Mucosa of rectum (tissue), 2 donors: ENCODE measurements at regions not wholly inside any gene's neighbourhood (a gene's known extent, or its start where the extent isn't known, plus 50 kb on each side); places are given as distances from the start of the nearest gene placed in this dataset.

ENCODE experiments used
- H3K27ac ChIP-seq, 2 donors: one replicate each; pipeline ENCODE4 v1.7.0; 2013; ENCODE audit warnings: inconsistent platforms in 2 of 2, low read depth in 2 of 2, low read length in 2 of 2
- H3K27me3 ChIP-seq, 2 donors: one replicate each; pipeline ENCODE4 v1.7.0; 2013; ENCODE audit warnings: low read length in 2 of 2; ENCODE audit not compliant: control insufficient read depth in 2 of 2, insufficient read depth in 2 of 2
- H3K36me3 ChIP-seq, 2 donors: one replicate each; pipeline ENCODE4 v1.7.0; 2013; ENCODE audit warnings: low read length in 2 of 2; ENCODE audit not compliant: control insufficient read depth in 2 of 2, insufficient read depth in 2 of 2
- H3K4me1 ChIP-seq, 2 donors: one replicate each; pipeline ENCODE4 v1.7.0; 2013; ENCODE audit warnings: low read length in 2 of 2, mild to moderate bottlenecking in 1 of 2; ENCODE audit not compliant: control insufficient read depth in 2 of 2, insufficient read depth in 2 of 2
- H3K4me3 ChIP-seq, 2 donors: one replicate each; pipeline ENCODE4 v1.7.0; 2013; ENCODE audit warnings: low read length in 2 of 2
- H3K9ac ChIP-seq, 2 donors: one replicate each; pipeline ENCODE4 v1.7.0; 2013; ENCODE audit warnings: low read length in 2 of 2, low read depth in 1 of 2, mild to moderate bottlenecking in 1 of 2
- H3K9me3 ChIP-seq, 2 donors: one replicate each; pipeline ENCODE4 v1.7.0; 2013; ENCODE audit warnings: low read length in 2 of 2; ENCODE audit not compliant: control insufficient read depth in 2 of 2
- donor health status: healthy.
- donor health status: Normal muscosa, but diverticular disease.

- Histone ChIP-seq H3K4me3 (no peak overlapping the region), H3K36me3 (no peaks in the 10 kb centered on the region), H3K9me3 (peaks cover 0 to 3% of the 10 kb centered on the region in 2 donors), H3K27me3 (no peaks in the 10 kb centered on the region), H3K9ac (no peak overlapping the region), H3K27ac (no peak overlapping the region), H3K4me1 (no peaks in the 10 kb centered on the region)
These were observed 648.3 kb upstream of the CFAP20DC start for GRCh38 chr3:59698091-59698490.

GRCh38 chr3:59696783-59697182 is 647.0 kb upstream of the CFAP20DC start:
- H3K27me3 ChIP-seq = no peaks in the 10 kb centered on the region
- no peaks in the 10 kb centered on the region for H3K4me1 ChIP-seq
- no peak overlapping the region for H3K4me3 ChIP-seq
- no peak overlapping the region for H3K27ac ChIP-seq
- H3K9me3 ChIP-seq = peaks cover 0 to 3% of the 10 kb centered on the region in 2 donors
- H3K9ac ChIP-seq = no peak overlapping the region
- H3K36me3 ChIP-seq = no peaks in the 10 kb centered on the region

GRCh38 chr3:59695860-59696259 is 646.0 kb upstream of the CFAP20DC start:
- Histone ChIP-seq H3K9ac (no peak overlapping the region), H3K36me3 (no peaks in the 10 kb centered on the region), H3K27me3 (no peaks in the 10 kb centered on the region), H3K4me1 (no peaks in the 10 kb centered on the region), H3K9me3 (peaks cover 0 to 3% of the 10 kb centered on the region in 2 donors), H3K27ac (no peak overlapping the region), H3K4me3 (no peak overlapping the region)

- Histone ChIP-seq H3K27ac (no peak overlapping the region), H3K4me1 (no peaks in the 10 kb centered on the region), H3K9me3 (peaks cover 0 to 3% of the 10 kb centered on the region in 2 donors)
These were observed 642.3 kb upstream of the CFAP20DC start for GRCh38 chr3:59692117-59692516.

DNA sequence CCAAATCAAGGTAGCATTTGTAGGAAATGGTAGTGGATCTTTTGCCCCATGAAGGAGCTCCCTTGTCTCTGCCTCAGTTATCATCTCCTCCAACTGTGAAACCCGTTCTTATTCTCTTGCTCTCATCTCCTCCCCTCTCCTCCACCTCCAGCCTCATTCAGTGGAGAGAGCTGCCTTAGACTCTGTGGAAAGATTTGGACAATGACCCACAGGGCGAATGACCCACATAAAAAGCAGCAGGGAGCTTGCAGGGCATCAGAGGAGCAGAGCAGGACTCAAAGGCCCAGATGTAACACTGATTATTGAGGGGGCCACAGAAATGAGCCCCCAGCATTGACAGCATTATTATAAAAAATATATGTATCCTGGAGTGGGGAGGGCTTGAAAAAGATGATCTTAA is 641.1 kb upstream of the CFAP20DC start:
- no peaks in the 10 kb centered on the region for H3K9me3 ChIP-seq
- H3K27me3 ChIP-seq = no peaks in the 10 kb centered on the region
- H3K4me3 ChIP-seq = no peak overlapping the region
- H3K27ac ChIP-seq = no peak overlapping the region
- H3K36me3 ChIP-seq = no peaks in the 10 kb centered on the region
- H3K9ac ChIP-seq = no peak overlapping the region
- no peaks in the 10 kb centered on the region for H3K4me1 ChIP-seq

More at GRCh38 chr3:59692117-59692516, 642.3 kb upstream of the CFAP20DC start:
- Histone ChIP-seq H3K27me3 (no peaks in the 10 kb centered on the region), H3K4me3 (no peak overlapping the region), H3K9ac (no peak overlapping the region), H3K36me3 (no peaks in the 10 kb centered on the region)

DNA sequence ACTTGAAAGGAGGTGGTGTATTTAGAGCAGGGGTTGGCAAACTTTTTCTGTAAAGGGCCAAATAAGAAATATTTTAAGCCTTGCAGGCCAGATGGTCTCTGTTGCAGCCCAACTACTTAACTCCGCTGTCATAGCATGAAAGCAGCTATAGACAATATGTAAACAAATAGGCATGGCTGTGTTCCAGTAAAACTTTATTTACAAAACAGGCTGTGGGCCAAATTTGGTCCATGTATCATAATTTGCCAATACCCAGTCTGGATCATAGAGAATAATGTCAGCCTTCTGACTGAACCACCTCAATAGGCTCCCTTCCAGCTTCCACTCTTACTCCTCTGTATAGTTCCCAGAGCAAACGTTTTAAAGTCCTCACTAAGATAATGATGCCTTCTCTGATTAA is 638.8 kb upstream of the CFAP20DC start:
- H3K27me3 ChIP-seq = no peaks in the 10 kb centered on the region
- H3K4me1 ChIP-seq = no peaks in the 10 kb centered on the region
- no peaks in the 10 kb centered on the region for H3K36me3 ChIP-seq
- H3K9me3 ChIP-seq = no peaks in the 10 kb centered on the region
- H3K9ac ChIP-seq = no peak overlapping the region
- no peak overlapping the region for H3K4me3 ChIP-seq
- no peak overlapping the region for H3K27ac ChIP-seq

DNA sequence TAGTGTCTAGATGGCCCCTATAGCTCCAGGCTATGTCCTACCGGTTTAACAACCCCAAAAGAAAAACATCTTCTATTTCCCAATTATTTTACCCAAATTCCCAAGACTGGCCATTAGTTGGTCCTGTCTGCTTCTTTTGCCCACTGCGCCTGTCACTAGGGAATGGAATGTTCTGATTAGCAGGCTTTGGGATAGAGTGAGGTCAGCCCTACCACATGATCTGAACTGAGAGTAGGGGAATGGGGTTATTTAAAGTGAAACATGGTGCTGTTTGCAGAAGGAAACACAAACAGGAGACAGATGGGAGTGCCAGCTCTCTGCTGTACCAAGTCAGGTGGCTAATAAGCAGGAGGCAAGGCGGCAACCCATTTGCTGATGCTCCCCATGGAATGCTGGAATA is 635.6 kb upstream of the CFAP20DC start:
- Histone ChIP-seq H3K27me3 (no peaks in the 10 kb centered on the region), H3K27ac (no peak overlapping the region), H3K9ac (no peak overlapping the region), H3K4me1 (no peaks in the 10 kb centered on the region), H3K36me3 (no peaks in the 10 kb centered on the region), H3K4me3 (no peak overlapping the region), H3K9me3 (no peaks in the 10 kb centered on the region)

DNA sequence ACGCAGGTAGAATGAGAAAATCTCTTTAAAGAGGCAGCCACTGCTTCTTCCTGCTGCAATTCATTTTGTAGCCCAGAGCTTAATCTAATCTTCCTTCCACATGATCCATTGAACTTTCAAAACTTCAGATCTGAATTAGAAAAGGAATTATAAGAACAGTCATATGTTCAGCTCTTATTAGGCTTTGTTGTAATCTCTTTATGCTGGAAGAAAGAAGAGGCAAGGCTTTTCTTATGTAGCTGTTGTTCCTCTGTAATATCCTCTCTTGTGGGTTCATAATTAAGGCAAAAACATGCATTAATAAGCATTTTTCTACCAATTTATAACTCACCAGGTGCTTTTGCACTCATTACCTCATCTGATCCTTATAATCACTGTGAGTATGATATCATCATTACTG is 634.9 kb upstream of the CFAP20DC start:
- Histone ChIP-seq H3K36me3 (no peaks in the 10 kb centered on the region), H3K4me1 (no peaks in the 10 kb centered on the region), H3K4me3 (no peak overlapping the region), H3K9me3 (no peaks in the 10 kb centered on the region), H3K27me3 (no peaks in the 10 kb centered on the region), H3K27ac (no peak overlapping the region), H3K9ac (no peak overlapping the region)

DNA sequence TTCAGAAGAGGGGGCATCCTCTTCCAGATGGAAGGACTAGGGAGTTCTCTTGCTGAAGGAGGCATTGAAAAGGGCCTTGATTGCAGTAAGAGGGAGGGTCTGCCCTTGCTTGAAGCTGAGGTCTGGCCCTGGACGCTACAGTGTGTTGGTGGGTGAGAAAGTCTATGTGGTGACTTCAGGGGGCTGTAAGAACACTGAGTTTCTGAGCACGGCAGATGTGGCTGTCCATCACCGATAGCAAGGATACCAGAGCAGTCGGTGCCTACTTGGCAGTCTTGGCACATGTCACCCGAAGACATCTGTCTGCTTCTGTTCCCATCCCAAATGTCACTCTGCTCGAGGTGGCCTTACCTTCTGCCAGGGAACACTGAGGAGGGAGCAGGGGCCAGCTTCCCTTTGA is 631.1 kb upstream of the CFAP20DC start:
- Histone ChIP-seq H3K27ac (no peak overlapping the region), H3K36me3 (no peaks in the 10 kb centered on the region), H3K9ac (no peak overlapping the region), H3K9me3 (no peaks in the 10 kb centered on the region), H3K4me1 (no peaks in the 10 kb centered on the region), H3K4me3 (no peak overlapping the region), H3K27me3 (no peaks in the 10 kb centered on the region)

- no peak overlapping the region for H3K4me3 ChIP-seq
- H3K27me3 ChIP-seq = no peaks in the 10 kb centered on the region
- H3K9me3 ChIP-seq = no peaks in the 10 kb centered on the region
- no peaks in the 10 kb centered on the region for H3K4me1 ChIP-seq
- H3K27ac ChIP-seq = no peak overlapping the region
- H3K9ac ChIP-seq = no peak overlapping the region
- no peaks in the 10 kb centered on the region for H3K36me3 ChIP-seq
These were observed 628.2 kb upstream of the CFAP20DC start for GRCh38 chr3:59677747-59678702.
